ENCODE measurements at regions not wholly inside any gene's neighbourhood (a gene's known extent, or its start where the extent isn't known, plus 50 kb on each side); places are given as distances from the start of the nearest gene placed in this dataset.
"Not testable (repeated sequence)": the region's sequence is repeated elsewhere in the genome, so short reads cannot be mapped to it uniquely, and the experiment has no call there.

- H3K4me2 ChIP-seq: no peak overlapping the region
Observed at GRCh38 chr2:182545420-182546167, 118.8 kb upstream of the PDE1A start.

DNA sequence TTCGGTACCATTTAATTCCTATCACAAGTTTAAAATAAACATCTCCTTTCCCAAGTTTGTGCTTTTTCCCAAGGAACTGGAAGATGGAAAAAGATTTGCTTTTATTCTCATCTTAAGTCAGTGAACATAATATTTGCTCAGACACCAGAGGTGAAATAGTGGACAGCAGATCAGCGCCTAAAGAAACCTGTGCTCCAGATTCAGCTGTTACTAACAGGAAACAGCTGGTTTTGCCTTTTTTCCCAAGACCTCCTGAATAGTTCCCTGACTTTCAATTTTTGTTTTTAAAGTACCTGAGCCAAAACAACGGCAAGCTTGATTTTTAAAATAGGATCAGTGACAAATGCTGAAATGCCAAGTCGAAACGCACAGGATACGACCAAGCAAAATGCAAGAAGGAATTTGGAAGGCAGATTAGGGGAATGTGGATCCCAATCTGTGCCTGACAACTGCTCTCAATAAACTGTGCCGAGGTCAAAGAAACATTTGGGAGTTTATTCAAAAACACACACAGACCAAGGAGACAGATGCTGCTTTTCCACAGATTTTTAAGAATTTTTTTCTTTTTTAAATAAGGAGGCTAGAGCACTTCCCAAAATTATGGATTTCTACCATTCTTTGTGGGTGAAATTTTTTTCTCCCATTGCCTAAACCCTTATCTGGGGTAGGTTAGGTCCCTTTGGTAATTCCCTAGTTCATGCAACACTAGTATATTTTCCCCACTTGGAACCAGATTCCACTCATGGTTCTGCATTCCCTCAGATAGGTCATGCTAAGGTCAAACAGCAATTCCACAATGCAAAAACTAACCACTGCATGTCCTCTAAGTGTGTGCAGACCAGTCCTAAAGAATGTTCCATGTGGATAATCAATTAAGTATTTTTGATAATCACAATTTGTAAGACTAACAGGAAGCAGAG, 121.5 kb upstream of the PDE1A start:
- Histone ChIP-seq H3K4me1 (peaks cover 0 to 13% (median 5%) of the 10 kb centered on the region in 10 experiments; a peak in 11 of 20 replicates), H3K4me3 (no peak overlapping the region), H3K36me3 (no peaks in the 10 kb centered on the region), H3K27ac (no peak overlapping the region), H3K9me3 (replicated peaks in 1 of 11) (no peaks in the 10 kb centered on the region), H3K4me2 (no peak overlapping the region), H3K9ac (no peak overlapping the region), H3K27me3 (no peaks in the 10 kb centered on the region), H4K20me1 (no peaks in the 10 kb centered on the region)
- TF ChIP-seq Cebpa-rat (IDR thresholded peaks at IDR 0.05): no peak

More at GRCh38 chr2:182545420-182546167, 118.8 kb upstream of the PDE1A start:
- Histone ChIP-seq H3K27me3 (no peaks in the 10 kb centered on the region), H3K36me3 (no peaks in the 10 kb centered on the region), H3K9ac (no peak overlapping the region), H4K20me1 (no peaks in the 10 kb centered on the region), H3K4me3 (no peak overlapping the region), H3K9me3 (replicated peaks in 1 of 11) (no peaks in the 10 kb centered on the region), H3K27ac (no peak overlapping the region), H3K4me1 (peaks cover 9 to 24% (median 16%) of the 10 kb centered on the region in 10 experiments)
- TF ChIP-seq Cebpa-rat (IDR thresholded peaks at IDR 0.05): no peak

DNA sequence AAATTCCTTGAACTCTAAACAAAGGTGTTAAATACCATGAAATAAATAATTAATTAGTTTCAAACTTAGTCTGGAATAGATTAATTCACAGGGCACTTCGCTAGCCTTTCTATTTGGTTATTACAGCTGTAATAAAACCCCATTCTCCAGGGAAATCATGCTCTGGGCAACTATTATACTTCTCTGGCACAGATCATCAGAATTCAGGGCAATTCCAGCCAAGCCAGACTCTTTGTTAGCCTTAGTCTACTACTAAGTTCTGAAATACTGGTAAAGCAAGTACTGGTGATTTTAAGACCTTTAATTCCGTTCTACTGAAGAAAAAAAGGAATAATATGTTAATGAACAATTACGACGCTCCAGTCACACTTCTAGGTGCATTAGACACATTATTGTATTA, 123.4 kb upstream of the PDE1A start:
- no peak for TF ChIP-seq Cebpa-rat (IDR thresholded peaks at IDR 0.05)
- Histone ChIP-seq H3K9ac (no peak overlapping the region), H3K4me2 (no peak overlapping the region)

DNA sequence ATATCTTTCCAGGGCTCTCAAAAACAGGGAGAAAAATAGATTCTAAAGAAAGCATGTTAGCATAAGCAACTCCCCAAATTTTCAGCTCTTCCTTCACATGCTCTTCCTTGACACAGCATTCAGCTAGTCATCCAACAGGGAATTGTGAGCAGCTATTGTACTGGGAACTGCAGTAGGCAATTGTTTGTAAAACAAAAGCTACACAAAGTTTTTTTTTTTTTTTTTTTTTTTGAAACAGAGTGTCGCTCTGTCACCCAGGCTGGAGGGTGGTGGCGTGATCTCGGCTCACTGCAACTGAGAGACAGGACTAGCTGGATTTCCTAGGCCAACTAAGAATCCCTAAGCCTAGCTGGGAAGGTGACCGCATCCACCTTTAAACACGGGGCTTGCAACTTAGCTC, 125.4 kb upstream of the PDE1A start:
- not testable (repeated sequence) for H4K20me1 ChIP-seq; H3K4me3 ChIP-seq; H3K9me3 ChIP-seq (replicated peaks in 1 of 11); H3K27ac ChIP-seq; H3K9ac ChIP-seq; H3K36me3 ChIP-seq; H3K4me2 ChIP-seq; H3K27me3 ChIP-seq
- H3K4me1 ChIP-seq: peaks cover 0 to 13% (median 4%) of the 10 kb centered on the region in 10 experiments; a peak in 11 of 20 replicates

More for the DNA sequence above, 123.4 kb upstream of the PDE1A start:
- Histone ChIP-seq H3K9me3 (replicated peaks in 1 of 11) (no peaks in the 10 kb centered on the region), H3K27ac (no peak overlapping the region), H3K36me3 (no peaks in the 10 kb centered on the region), H3K27me3 (no peaks in the 10 kb centered on the region), H3K4me3 (no peak overlapping the region), H4K20me1 (no peaks in the 10 kb centered on the region), H3K4me1 (peaks cover 0 to 21% (median 7%) of the 10 kb centered on the region in 10 experiments; a peak in 11 of 20 replicates)

DNA sequence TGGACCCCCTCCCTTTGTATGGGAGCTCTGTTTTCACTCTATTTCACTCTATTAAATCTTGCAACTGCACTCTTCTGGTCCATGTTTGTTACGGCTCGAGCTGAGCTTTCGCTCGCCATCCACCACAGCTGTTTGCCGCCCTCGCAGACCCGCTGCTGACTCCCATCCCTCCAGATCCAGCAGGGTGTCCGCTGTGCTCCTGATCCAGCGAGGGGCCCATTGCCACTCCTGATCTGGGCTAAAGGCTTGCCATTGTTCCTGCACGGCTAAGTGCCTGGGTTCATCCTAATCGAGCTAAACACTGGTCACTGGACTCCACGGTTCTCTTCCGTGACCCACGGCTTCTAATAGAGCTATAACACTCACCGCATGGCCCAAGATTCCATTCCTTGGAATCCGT, 125.9 kb upstream of the PDE1A start:
- H3K9ac ChIP-seq; H3K27me3 ChIP-seq; H3K4me2 ChIP-seq; H4K20me1 ChIP-seq; H3K4me3 ChIP-seq; H3K9me3 ChIP-seq (replicated peaks in 1 of 11); H3K36me3 ChIP-seq; H3K27ac ChIP-seq: not testable (repeated sequence)
- peaks cover 0 to 11% (median 2%) of the 10 kb centered on the region in 10 experiments; a peak in 7 of 20 replicates for H3K4me1 ChIP-seq

DNA sequence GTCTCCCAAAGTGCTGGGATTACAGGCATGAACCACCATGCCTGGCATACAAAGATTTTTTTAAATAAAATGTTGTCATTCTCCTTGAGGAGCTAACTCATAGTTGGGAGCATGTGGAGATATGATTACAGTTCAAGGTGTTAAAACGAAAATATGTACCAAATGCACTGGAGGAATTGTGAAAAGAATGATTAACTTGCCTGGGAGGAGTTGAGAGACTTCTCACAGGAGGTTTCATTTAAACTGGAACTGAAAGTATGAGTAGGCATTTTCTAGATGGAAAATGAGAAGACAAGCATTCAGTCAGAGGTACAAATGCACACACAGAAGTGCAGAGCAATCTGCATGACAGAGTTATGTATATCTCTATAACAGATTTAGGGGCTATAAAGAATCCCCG, 126.6 kb upstream of the PDE1A start:
- TF ChIP-seq Cebpa-rat (IDR thresholded peaks at IDR 0.05): no peak
- Histone ChIP-seq H3K9ac (no peak overlapping the region), H3K27ac (no peak overlapping the region), H3K4me3 (no peak overlapping the region), H3K27me3 (no peaks in the 10 kb centered on the region), H3K36me3 (no peaks in the 10 kb centered on the region), H4K20me1 (no peaks in the 10 kb centered on the region), H3K9me3 (replicated peaks in 1 of 11) (no peaks in the 10 kb centered on the region), H3K4me2 (peak overlapping the region in 4 of 11 experiments; percentile 14 to 67 (median 41); a peak in 6 of 22 replicates), H3K4me1 (peaks cover 0 to 11% (median 2%) of the 10 kb centered on the region in 10 experiments; a peak in 7 of 20 replicates)

DNA sequence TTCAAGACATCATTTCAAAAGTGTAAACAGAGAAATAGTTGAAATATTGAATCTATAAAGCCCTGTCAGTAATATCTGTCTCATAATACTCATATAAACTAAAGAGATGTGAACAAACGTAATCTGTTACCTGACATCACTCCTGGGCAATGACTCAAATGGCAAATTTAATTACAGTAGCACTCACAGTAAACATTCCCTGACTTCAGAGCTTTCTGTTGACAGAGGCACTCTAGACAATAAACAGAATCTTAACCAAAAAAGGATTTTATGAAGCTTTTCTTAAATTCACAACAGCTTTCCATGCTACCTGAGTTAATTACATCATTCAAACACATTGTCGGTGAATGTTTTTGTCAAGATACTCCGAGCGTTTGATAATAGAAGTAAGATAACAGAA, 128.1 kb upstream of the PDE1A start:
- TF ChIP-seq Cebpa-rat (IDR thresholded peaks at IDR 0.05): no peak
- H3K9me3 ChIP-seq (replicated peaks in 1 of 11): no peaks in the 10 kb centered on the region

GRCh38 chr2:182558564-182558963, 131.7 kb upstream of the PDE1A start:
- Histone ChIP-seq H3K4me3 (no peak overlapping the region), H4K20me1 (no peaks in the 10 kb centered on the region), H3K9me3 (replicated peaks in 1 of 11) (no peaks in the 10 kb centered on the region), H3K27ac (no peak overlapping the region), H3K27me3 (no peaks in the 10 kb centered on the region), H3K4me1 (peaks cover 0 to 5% (median 2%) of the 10 kb centered on the region in 10 experiments; a peak in 7 of 20 replicates), H3K36me3 (no peaks in the 10 kb centered on the region), H3K4me2 (no peak overlapping the region), H3K9ac (no peak overlapping the region)
- no peak for TF ChIP-seq Cebpa-rat (IDR thresholded peaks at IDR 0.05)

More for the DNA sequence above, 128.1 kb upstream of the PDE1A start:
- H3K27me3 ChIP-seq: no peaks in the 10 kb centered on the region
- H3K4me3 ChIP-seq: no peak overlapping the region
- no peaks in the 10 kb centered on the region for H3K36me3 ChIP-seq
- no peak overlapping the region for H3K9ac ChIP-seq
- no peak overlapping the region for H3K4me2 ChIP-seq
- H3K27ac ChIP-seq: no peak overlapping the region
- peaks cover 0 to 11% (median 2%) of the 10 kb centered on the region in 10 experiments; a peak in 7 of 20 replicates for H3K4me1 ChIP-seq
- H4K20me1 ChIP-seq: no peaks in the 10 kb centered on the region

- Histone ChIP-seq H3K4me2 (no peak overlapping the region), H3K36me3 (no peaks in the 10 kb centered on the region), H3K9ac (no peak overlapping the region), H3K4me3 (no peak overlapping the region), H3K9me3 (replicated peaks in 1 of 11) (no peaks in the 10 kb centered on the region), H3K27ac (no peak overlapping the region), H3K4me1 (no peaks in the 10 kb centered on the region), H3K27me3 (no peaks in the 10 kb centered on the region), H4K20me1 (no peaks in the 10 kb centered on the region)
- TF ChIP-seq Cebpa-rat (IDR thresholded peaks at IDR 0.05): no peak
Observed at GRCh38 chr2:182559623-182560022, 132.8 kb upstream of the PDE1A start.

Data from BLaER1 treated with 17β-estradiol and CSF1 and Interleukin-3, amounts not matched to agents 10 nM and 100 nM (cell line).